Fibroblast of villous mesenchyme (primary cell): ENCODE measurements at regions not wholly inside any gene's neighbourhood (a gene's known extent, or its start where the extent isn't known, plus 50 kb on each side); places are given as distances from the start of the nearest gene placed in this dataset.
A peak's percentile ranks its signal among the peaks of the same experiment; 100 is the strongest.

ENCODE experiments used
- DNase-seq: peaks from one replicate; pipeline ENCODE4 v3.0.0-alpha.2; 2010; ENCODE audit warnings: low read depth
- H3K4me3 ChIP-seq: 2 replicates; pipeline ENCODE4 v1.5.1; 2011; ENCODE audit warnings: low read depth, mild to moderate bottlenecking, low read length
- TF ChIP-seq, protein P1 (sequence below): IDR thresholded peaks from 2 replicates; pipeline ENCODE4 v1.5.1; 2012; ENCODE audit warnings: low read depth, mild to moderate bottlenecking, low read length; ENCODE audit not compliant: insufficient read depth

GRCh38 chrX:14411326-14411725, 118.0 kb upstream of the GLRA2 start:
- TF ChIP-seq, protein P1, sequence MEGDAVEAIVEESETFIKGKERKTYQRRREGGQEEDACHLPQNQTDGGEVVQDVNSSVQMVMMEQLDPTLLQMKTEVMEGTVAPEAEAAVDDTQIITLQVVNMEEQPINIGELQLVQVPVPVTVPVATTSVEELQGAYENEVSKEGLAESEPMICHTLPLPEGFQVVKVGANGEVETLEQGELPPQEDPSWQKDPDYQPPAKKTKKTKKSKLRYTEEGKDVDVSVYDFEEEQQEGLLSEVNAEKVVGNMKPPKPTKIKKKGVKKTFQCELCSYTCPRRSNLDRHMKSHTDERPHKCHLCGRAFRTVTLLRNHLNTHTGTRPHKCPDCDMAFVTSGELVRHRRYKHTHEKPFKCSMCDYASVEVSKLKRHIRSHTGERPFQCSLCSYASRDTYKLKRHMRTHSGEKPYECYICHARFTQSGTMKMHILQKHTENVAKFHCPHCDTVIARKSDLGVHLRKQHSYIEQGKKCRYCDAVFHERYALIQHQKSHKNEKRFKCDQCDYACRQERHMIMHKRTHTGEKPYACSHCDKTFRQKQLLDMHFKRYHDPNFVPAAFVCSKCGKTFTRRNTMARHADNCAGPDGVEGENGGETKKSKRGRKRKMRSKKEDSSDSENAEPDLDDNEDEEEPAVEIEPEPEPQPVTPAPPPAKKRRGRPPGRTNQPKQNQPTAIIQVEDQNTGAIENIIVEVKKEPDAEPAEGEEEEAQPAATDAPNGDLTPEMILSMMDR = no peak
- H3K4me3 ChIP-seq = no peak overlapping the region
- DNase-seq = no peak

GRCh38 chrX:14409341-14409740, 120.0 kb upstream of the GLRA2 start:
- peak; percentile 21 for DNase-seq
- TF ChIP-seq, protein P1 = no peak
- H3K4me3 ChIP-seq = no peak overlapping the region

- no peak for DNase-seq
- no peak overlapping the region for H3K4me3 ChIP-seq
- TF ChIP-seq, protein P1 = no peak
Measured at GRCh38 chrX:14406225-14406624, 123.1 kb upstream of the GLRA2 start.

DNA sequence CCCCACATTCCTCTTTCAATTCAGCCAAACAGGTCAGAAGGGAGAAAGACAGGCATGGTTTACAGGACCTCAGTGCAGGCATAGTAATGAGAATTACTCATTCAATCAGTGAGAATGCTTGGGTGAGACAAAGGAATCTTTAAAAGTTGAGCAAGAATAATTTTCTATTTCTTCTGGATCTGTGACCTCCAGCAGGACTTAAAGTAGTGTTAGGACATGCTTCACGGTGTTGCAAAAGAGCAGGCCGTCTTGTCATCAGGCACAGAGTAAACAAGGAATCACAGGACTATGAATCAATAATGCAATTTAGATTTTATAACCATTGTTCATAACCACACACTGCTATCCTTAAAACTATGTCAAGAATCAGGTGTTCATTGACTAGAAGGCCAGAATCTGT, 130.6 kb upstream of the GLRA2 start:
- peak; percentile 81 for DNase-seq
- no peak overlapping the region for H3K4me3 ChIP-seq
- TF ChIP-seq, protein P1 = no peak

DNA sequence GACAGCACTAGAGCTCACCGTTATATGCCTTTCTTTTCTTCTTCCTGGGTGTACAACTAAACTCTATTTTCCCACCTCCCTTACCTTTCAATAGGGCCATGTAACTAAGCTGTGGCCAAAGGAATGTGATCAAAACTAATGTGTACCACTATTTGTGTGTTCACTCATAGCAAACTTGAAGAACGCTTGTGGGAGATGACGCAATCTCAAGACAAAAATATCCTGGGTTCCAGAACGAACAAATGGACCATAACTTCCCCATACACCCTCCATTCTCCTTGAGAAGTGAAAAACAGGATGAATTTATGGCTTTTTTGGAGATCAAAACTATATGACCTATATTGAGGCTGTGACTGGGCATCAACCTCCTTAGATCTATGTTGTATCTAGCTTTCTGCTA, 139.7 kb upstream of the GLRA2 start:
- H3K4me3 ChIP-seq = no peak overlapping the region
- DNase-seq = no peak
- TF ChIP-seq, protein P1 = no peak

GRCh38 chrX:14386981-14387380, 142.4 kb upstream of the GLRA2 start:
- TF ChIP-seq, protein P1 = no peak
- no peak for DNase-seq

DNA sequence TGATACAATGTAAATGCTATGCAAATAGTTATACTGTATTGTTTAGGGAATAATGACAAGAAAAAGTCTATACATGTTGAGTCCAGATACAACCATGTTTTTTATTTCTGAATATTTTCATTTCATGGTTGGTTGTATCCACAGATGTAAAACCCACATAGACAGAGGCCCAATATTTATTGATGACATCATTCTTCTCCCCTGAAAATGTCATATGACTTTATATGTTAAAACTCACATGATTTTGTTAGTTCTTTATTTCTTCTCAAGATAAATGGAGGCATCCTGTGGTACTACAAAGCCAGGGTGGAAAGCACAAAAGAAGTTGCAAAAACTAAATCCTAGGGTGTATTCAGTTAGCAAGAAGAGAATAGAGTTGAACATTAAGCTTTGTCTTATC, 149.3 kb upstream of the GLRA2 start:
- TF ChIP-seq, protein P1 = no peak
- no peak overlapping the region for H3K4me3 ChIP-seq
- DNase-seq = no peak

More at GRCh38 chrX:14386981-14387380, 142.4 kb upstream of the GLRA2 start:
- H3K4me3 ChIP-seq = no peak overlapping the region
